SK-N-SH treated with all-trans-retinoic acid at 6 μM for 48 hours (cell line): ENCODE measurements at regions not wholly inside any gene's neighbourhood (a gene's known extent, or its start where the extent isn't known, plus 50 kb on each side); places are given as distances from the start of the nearest gene placed in this dataset.

Source experiments
- ATAC-seq: fragments of 200-7000 bp; cut with Tn5 transposase; 3 replicates; pipeline ENCODE4 v1.9.1; 2020; ENCODE audit warnings: mild to moderate bottlenecking, moderate library complexity
- ARNTL ChIP-seq: fragments of 450-650 bp; formaldehyde crosslinking; IDR thresholded peaks from 2 replicates; pipeline ENCODE4 v1.5.0; 2020; ENCODE audit warnings: low read depth, mild to moderate bottlenecking, moderate library complexity, borderline replicate concordance
- CSDC2 ChIP-seq: fragments of 250-450 bp; sonication (Bioruptor Pico); IDR thresholded peaks from 2 replicates; pipeline ENCODE4 v1.5.0; 2020; ENCODE audit warnings: mild to moderate bottlenecking, moderate library complexity
- ESRRG ChIP-seq: fragments of 250-450 bp; sonication (Bioruptor Pico); IDR thresholded peaks from 2 replicates; pipeline ENCODE4 v1.6.1; 2021; ENCODE audit warnings: mild to moderate bottlenecking
- GLIS3 ChIP-seq: fragments of 250-450 bp; sonication (Bioruptor Pico); IDR thresholded peaks from 2 replicates; pipeline ENCODE4 v1.5.0; 2020; ENCODE audit warnings: mild to moderate bottlenecking, moderate library complexity
- ISL1 ChIP-seq: fragments of 250-450 bp; sonication (Bioruptor Pico); IDR thresholded peaks from 2 replicates; pipeline ENCODE4 v2.1.2; 2022; ENCODE audit warnings: mild to moderate bottlenecking, moderate library complexity
- OSR1 ChIP-seq: fragments of 250-450 bp; sonication (Bioruptor Pico); IDR thresholded peaks from 2 replicates; pipeline ENCODE4 v1.8.0; 2022; ENCODE audit warnings: moderate library complexity, mild to moderate bottlenecking, inconsistent platforms
- PPARA ChIP-seq: fragments of 250-450 bp; sonication (Bioruptor Pico); IDR thresholded peaks from 2 replicates; pipeline ENCODE4 v1.5.0; 2020; ENCODE audit warnings: mild to moderate bottlenecking, borderline replicate concordance
- RARB ChIP-seq: fragments of 250-450 bp; sonication (Bioruptor Pico); IDR thresholded peaks from 2 replicates; pipeline ENCODE4 v1.8.0; 2021; ENCODE audit warnings: mild to moderate bottlenecking, moderate library complexity
- SNAI2 ChIP-seq: fragments of 250-450 bp; sonication (Bioruptor Pico); IDR thresholded peaks from 2 replicates; pipeline ENCODE4 v1.5.0; 2020; ENCODE audit warnings: mild to moderate bottlenecking, moderate library complexity
- TCF4 ChIP-seq: fragments of 250-450 bp; sonication (Bioruptor Pico); IDR thresholded peaks from 2 replicates; pipeline ENCODE4 v1.8.0; 2021; ENCODE audit warnings: mild to moderate bottlenecking, moderate library complexity, borderline replicate concordance
- TOX ChIP-seq: fragments of 250-450 bp; sonication (Bioruptor Pico); IDR thresholded peaks from 2 replicates; pipeline ENCODE4 v1.8.0; 2021; ENCODE audit warnings: mild to moderate bottlenecking, moderate library complexity, borderline replicate concordance
- ZC3H10 ChIP-seq: fragments of 250-450 bp; sonication (Bioruptor Pico); IDR thresholded peaks from 2 replicates; pipeline ENCODE4 v1.5.1; 2021; ENCODE audit warnings: mild to moderate bottlenecking, moderate library complexity
- ZFP3 ChIP-seq: fragments of 250-450 bp; sonication (Bioruptor Pico); IDR thresholded peaks from 2 replicates; pipeline ENCODE4 v1.5.0; 2020; ENCODE audit warnings: mild to moderate bottlenecking, moderate library complexity
- ZFP30 ChIP-seq: fragments of 450-650 bp; formaldehyde crosslinking; IDR thresholded peaks from 2 replicates; pipeline ENCODE4 v1.5.0; 2022; ENCODE audit warnings: mild to moderate bottlenecking, moderate library complexity
- ZNF565 ChIP-seq: fragments of 450-650 bp; formaldehyde crosslinking; conservative IDR thresholded peaks from 2 replicates; pipeline ENCODE4 v1.5.0; 2020; ENCODE audit warnings: low read depth, mild to moderate bottlenecking, moderate library complexity
- ZNF70 ChIP-seq: fragments of 450-650 bp; formaldehyde crosslinking; IDR thresholded peaks from 2 replicates; pipeline ENCODE4 v1.5.0; 2020; ENCODE audit warnings: mild to moderate bottlenecking, moderate library complexity
- ZNF8 ChIP-seq: fragments of 450-650 bp; formaldehyde crosslinking; IDR thresholded peaks from 2 replicates; pipeline ENCODE4 v1.5.0; 2020; ENCODE audit warnings: mild to moderate bottlenecking, moderate library complexity
- TF ChIP-seq, protein P1 (sequence below): fragments of 250-450 bp; sonication (Bioruptor Pico); IDR thresholded peaks from 2 replicates; pipeline ENCODE4 v1.5.1; 2020; ENCODE audit warnings: low read depth, mild to moderate bottlenecking, moderate library complexity
- TF ChIP-seq, protein P2 (sequence below): fragments of 250-450 bp; sonication (Bioruptor Pico); IDR thresholded peaks from 2 replicates; pipeline ENCODE4 v1.5.0; 2020; ENCODE audit warnings: mild to moderate bottlenecking, moderate library complexity
- TF ChIP-seq, protein P3 (sequence below): fragments of 250-450 bp; sonication (Bioruptor Pico); IDR thresholded peaks from 2 replicates; pipeline ENCODE4 v1.8.0; 2020; ENCODE audit warnings: mild to moderate bottlenecking, moderate library complexity, borderline replicate concordance
- TF ChIP-seq, protein P4 (sequence below): fragments of 250-450 bp; sonication (Bioruptor Pico); IDR thresholded peaks from 2 replicates; pipeline ENCODE4 v1.8.0; 2021; ENCODE audit warnings: low read depth, mild to moderate bottlenecking, moderate library complexity, borderline replicate concordance
- TF ChIP-seq, protein P5 (sequence below): fragments of 250-450 bp; sonication (Bioruptor Pico); IDR thresholded peaks from 2 replicates; pipeline ENCODE4 v1.5.1; 2021; ENCODE audit warnings: mild to moderate bottlenecking, moderate library complexity

DNA sequence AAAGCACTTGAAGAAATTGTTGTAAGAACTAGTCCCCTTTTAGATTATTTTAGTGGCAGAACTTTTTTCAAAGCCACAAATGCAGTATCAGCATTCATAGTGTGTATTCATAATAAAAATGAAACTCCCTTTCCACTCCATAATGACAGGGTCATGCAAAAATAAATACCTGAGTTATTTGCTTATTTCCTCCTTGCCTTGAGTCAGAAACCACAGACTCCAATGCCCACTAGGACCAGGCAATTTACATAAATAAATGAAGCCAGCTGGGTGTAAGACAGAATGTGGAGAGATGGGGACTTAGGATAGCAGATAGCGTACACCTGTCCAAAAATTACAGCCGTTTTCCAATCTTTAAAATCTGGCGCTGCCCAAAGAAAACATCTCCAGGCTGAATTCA lies 417.8 kb downstream of the TMEM161B start:
- ATAC-seq, result no peak
- TF ChIP-seq TOX (no peak), CSDC2 (no peak), ZFP30 (CRISPR knock-in tag) (no peak), PPARA (CRISPR knock-in tag) (no peak), TCF4 (no peak), RARB (no peak), ARNTL (no peak), ZFP3 (no peak), ZNF70 (CRISPR knock-in tag) (no peak), SNAI2 (no peak)
- TF ChIP-seq, protein P1, sequence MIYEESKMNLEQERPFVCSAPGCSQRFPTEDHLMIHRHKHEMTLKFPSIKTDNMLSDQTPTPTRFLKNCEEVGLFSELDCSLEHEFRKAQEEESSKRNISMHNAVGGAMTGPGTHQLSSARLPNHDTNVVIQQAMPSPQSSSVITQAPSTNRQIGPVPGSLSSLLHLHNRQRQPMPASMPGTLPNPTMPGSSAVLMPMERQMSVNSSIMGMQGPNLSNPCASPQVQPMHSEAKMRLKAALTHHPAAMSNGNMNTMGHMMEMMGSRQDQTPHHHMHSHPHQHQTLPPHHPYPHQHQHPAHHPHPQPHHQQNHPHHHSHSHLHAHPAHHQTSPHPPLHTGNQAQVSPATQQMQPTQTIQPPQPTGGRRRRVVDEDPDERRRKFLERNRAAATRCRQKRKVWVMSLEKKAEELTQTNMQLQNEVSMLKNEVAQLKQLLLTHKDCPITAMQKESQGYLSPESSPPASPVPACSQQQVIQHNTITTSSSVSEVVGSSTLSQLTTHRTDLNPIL (CRISPR knock-in tag), result no peak
- TF ChIP-seq, protein P2, sequence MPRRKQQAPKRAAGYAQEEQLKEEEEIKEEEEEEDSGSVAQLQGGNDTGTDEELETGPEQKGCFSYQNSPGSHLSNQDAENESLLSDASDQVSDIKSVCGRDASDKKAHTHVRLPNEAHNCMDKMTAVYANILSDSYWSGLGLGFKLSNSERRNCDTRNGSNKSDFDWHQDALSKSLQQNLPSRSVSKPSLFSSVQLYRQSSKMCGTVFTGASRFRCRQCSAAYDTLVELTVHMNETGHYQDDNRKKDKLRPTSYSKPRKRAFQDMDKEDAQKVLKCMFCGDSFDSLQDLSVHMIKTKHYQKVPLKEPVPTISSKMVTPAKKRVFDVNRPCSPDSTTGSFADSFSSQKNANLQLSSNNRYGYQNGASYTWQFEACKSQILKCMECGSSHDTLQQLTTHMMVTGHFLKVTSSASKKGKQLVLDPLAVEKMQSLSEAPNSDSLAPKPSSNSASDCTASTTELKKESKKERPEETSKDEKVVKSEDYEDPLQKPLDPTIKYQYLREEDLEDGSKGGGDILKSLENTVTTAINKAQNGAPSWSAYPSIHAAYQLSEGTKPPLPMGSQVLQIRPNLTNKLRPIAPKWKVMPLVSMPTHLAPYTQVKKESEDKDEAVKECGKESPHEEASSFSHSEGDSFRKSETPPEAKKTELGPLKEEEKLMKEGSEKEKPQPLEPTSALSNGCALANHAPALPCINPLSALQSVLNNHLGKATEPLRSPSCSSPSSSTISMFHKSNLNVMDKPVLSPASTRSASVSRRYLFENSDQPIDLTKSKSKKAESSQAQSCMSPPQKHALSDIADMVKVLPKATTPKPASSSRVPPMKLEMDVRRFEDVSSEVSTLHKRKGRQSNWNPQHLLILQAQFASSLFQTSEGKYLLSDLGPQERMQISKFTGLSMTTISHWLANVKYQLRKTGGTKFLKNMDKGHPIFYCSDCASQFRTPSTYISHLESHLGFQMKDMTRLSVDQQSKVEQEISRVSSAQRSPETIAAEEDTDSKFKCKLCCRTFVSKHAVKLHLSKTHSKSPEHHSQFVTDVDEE (CRISPR knock-in tag), result no peak
- TF ChIP-seq, protein P3, sequence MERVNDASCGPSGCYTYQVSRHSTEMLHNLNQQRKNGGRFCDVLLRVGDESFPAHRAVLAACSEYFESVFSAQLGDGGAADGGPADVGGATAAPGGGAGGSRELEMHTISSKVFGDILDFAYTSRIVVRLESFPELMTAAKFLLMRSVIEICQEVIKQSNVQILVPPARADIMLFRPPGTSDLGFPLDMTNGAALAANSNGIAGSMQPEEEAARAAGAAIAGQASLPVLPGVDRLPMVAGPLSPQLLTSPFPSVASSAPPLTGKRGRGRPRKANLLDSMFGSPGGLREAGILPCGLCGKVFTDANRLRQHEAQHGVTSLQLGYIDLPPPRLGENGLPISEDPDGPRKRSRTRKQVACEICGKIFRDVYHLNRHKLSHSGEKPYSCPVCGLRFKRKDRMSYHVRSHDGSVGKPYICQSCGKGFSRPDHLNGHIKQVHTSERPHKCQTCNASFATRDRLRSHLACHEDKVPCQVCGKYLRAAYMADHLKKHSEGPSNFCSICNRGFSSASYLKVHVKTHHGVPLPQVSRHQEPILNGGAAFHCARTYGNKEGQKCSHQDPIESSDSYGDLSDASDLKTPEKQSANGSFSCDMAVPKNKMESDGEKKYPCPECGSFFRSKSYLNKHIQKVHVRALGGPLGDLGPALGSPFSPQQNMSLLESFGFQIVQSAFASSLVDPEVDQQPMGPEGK, result no peak

DNA sequence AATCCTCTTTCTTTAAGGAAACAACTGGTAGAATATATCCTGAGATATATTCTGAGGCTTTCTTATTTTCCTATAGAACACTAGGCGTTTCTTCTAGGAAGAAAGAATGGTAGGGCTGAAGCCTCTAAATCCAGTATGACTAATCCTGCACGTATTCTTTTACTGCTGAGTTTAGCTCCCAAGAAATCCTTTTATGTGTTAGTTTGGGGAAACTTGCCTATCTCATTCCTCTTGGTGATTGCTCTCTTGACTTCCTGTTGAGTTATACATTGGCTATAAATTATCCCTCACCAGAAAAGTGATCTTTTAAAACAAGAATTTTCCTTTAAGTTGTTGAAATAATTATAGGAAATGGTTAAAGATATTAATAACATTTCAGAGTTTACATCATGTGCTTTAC lies 422.9 kb downstream of the TMEM161B start:
- ATAC-seq, result no peak
- no peak for TF ChIP-seq ARNTL
- no peak for TF ChIP-seq ZFP30 (CRISPR knock-in tag)
- TF ChIP-seq ZNF8 (CRISPR knock-in tag), result no peak
- no peak for TF ChIP-seq TCF4
- TF ChIP-seq, protein P1 (CRISPR knock-in tag), result no peak
- TF ChIP-seq ZFP3, result no peak
- TF ChIP-seq PPARA (CRISPR knock-in tag), result no peak
- no peak for TF ChIP-seq CSDC2
- no peak for TF ChIP-seq ZC3H10 (CRISPR knock-in tag)
- no peak for TF ChIP-seq ISL1 (CRISPR knock-in tag)
- no peak for TF ChIP-seq ZNF565 (CRISPR knock-in tag)
- no peak for TF ChIP-seq GLIS3 (CRISPR knock-in tag)
- TF ChIP-seq, protein P3, result no peak
- no peak for TF ChIP-seq SNAI2

DNA sequence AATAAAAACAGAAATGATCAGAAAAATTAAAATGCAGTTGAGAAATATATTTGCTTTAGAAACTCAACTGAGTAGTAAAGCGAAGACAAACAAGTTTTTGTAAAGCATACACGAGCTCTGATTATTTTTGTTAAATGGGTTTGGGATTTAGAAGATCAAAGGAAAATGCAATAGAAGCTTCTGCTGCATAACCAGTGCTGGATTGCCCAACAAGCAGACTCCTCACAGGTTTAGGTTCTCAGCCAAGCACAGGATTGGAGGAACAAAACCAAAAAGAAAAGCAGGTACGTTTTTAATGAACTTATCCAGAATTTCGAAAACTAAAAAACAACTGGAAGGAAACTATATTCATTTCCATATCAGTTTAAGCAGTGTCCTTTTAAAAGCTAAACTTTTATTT lies 423.8 kb downstream of the TMEM161B start:
- TF ChIP-seq ZFP30 (CRISPR knock-in tag) (no peak), ZC3H10 (CRISPR knock-in tag) (no peak)
- no peak for ATAC-seq

DNA sequence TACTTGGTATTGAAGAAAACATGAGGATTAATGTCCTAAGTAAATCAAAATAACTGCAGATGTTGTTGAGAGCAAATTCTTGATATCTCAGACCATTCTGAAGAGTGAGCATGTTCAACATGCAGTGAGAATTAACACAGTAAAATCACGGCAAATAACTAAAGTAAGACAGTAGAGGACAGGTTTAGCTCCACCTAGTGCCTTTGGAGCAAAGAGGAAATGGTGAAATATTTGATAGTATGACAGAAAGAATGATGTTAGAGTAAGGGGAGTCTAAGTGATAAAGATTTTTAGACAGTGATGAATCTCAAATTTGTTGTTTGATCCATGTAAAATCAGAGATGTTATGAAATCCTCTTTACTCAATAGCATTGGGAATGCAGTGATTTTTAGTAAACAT lies 424.2 kb downstream of the TMEM161B start:
- no peak for ATAC-seq
- TF ChIP-seq, protein P4, sequence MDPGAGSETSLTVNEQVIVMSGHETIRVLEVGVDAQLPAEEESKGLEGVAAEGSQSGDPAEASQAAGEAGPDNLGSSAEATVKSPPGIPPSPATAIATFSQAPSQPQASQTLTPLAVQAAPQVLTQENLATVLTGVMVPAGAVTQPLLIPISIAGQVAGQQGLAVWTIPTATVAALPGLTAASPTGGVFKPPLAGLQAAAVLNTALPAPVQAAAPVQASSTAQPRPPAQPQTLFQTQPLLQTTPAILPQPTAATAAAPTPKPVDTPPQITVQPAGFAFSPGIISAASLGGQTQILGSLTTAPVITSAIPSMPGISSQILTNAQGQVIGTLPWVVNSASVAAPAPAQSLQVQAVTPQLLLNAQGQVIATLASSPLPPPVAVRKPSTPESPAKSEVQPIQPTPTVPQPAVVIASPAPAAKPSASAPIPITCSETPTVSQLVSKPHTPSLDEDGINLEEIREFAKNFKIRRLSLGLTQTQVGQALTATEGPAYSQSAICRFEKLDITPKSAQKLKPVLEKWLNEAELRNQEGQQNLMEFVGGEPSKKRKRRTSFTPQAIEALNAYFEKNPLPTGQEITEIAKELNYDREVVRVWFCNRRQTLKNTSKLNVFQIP (CRISPR knock-in tag), result no peak
- TF ChIP-seq, protein P3, result no peak
- no peak for TF ChIP-seq CSDC2
- TF ChIP-seq ESRRG (CRISPR knock-in tag), result no peak
- TF ChIP-seq, protein P5, sequence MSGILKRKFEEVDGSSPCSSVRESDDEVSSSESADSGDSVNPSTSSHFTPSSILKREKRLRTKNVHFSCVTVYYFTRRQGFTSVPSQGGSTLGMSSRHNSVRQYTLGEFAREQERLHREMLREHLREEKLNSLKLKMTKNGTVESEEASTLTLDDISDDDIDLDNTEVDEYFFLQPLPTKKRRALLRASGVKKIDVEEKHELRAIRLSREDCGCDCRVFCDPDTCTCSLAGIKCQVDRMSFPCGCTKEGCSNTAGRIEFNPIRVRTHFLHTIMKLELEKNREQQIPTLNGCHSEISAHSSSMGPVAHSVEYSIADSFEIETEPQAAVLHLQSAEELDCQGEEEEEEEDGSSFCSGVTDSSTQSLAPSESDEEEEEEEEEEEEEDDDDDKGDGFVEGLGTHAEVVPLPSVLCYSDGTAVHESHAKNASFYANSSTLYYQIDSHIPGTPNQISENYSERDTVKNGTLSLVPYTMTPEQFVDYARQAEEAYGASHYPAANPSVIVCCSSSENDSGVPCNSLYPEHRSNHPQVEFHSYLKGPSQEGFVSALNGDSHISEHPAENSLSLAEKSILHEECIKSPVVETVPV (CRISPR knock-in tag), result no peak
- TF ChIP-seq OSR1 (CRISPR knock-in tag), result no peak
- no peak for TF ChIP-seq TOX
